BE2C (cell line): ENCODE measurements at regions not wholly inside any gene's neighbourhood (a gene's known extent, or its start where the extent isn't known, plus 50 kb on each side); places are given as distances from the start of the nearest gene placed in this dataset.

Experiments used
- DNase-seq: peaks from one replicate; pipeline ENCODE4 v3.0.0-alpha.2; 2020
- H3K27me3 ChIP-seq: fragments of 250-450 bp; sonication (Bioruptor Pico); 2 replicates; pipeline ENCODE4 v1.5.1; 2020; ENCODE audit warnings: mild to moderate bottlenecking
- H3K36me3 ChIP-seq: fragments of 250-450 bp; sonication (Bioruptor Pico); 2 replicates; pipeline ENCODE4 v1.5.1; 2020; ENCODE audit warnings: mild to moderate bottlenecking
- H3K4me1 ChIP-seq: fragments of 250-450 bp; sonication (Bioruptor Pico); 2 replicates; pipeline ENCODE4 v1.5.1; 2020
- H3K4me3 ChIP-seq: 2 replicates; pipeline ENCODE4 v1.5.1; 2011; ENCODE audit warnings: low read depth, low read length
- H3K9me3 ChIP-seq: fragments of 250-450 bp; sonication (Bioruptor Pico); 2 replicates; pipeline ENCODE4 v1.5.1; 2020
- TF ChIP-seq, protein P1 (sequence below): IDR thresholded peaks from 2 replicates; pipeline ENCODE4 v1.5.1; 2012; ENCODE audit warnings: mild to moderate bottlenecking, low read depth, low read length

DNA sequence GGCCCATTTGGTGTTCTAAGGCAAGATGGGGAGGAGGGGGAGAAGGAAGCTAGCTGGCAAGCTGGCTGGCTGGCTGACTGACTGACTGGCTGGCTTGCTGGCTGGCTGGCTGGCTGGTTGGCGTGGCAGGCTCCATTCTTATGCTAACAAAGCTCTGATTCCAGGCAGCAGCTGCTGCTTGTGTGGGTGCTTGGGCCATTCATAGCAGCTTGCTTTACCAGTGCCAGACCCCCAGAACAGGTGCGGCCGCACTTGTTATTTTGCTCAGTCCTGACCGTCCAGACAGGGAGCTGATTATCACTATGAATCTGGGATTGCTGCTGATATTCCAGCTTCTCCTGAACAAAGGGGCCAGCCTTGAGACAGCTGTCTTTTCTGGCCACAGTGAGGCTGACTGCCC, 131.2 kb upstream of the PAK3 start:
- H3K4me3 ChIP-seq, result no peak overlapping the region
- TF ChIP-seq, protein P1, sequence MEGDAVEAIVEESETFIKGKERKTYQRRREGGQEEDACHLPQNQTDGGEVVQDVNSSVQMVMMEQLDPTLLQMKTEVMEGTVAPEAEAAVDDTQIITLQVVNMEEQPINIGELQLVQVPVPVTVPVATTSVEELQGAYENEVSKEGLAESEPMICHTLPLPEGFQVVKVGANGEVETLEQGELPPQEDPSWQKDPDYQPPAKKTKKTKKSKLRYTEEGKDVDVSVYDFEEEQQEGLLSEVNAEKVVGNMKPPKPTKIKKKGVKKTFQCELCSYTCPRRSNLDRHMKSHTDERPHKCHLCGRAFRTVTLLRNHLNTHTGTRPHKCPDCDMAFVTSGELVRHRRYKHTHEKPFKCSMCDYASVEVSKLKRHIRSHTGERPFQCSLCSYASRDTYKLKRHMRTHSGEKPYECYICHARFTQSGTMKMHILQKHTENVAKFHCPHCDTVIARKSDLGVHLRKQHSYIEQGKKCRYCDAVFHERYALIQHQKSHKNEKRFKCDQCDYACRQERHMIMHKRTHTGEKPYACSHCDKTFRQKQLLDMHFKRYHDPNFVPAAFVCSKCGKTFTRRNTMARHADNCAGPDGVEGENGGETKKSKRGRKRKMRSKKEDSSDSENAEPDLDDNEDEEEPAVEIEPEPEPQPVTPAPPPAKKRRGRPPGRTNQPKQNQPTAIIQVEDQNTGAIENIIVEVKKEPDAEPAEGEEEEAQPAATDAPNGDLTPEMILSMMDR, result no peak
- H3K9me3 ChIP-seq, result no peaks in the 10 kb centered on the region
- no peak for DNase-seq
- H3K36me3 ChIP-seq, result no peaks in the 10 kb centered on the region
- no peaks in the 10 kb centered on the region for H3K27me3 ChIP-seq
- no peaks in the 10 kb centered on the region for H3K4me1 ChIP-seq

DNA sequence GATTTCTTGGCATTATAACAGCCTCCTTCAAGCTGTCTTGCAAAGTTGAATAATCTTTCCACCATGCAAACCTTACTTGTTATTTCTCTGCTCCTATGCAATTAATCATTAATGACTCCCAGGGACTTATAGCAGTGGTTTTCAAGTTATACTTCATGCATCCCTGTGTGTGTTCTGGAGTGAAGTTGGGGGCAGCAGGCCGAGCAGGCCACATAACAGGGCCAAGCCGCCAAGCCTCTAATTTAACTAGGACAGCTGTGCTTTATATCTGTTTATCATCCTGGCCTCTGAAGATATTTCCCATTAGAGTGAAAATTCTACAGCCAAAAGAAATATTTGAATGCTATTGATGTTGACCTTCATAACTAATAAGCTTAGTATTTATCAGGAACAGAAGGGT, 133.5 kb upstream of the PAK3 start:
- H3K4me1 ChIP-seq, result no peaks in the 10 kb centered on the region
- no peak overlapping the region for H3K4me3 ChIP-seq
- no peaks in the 10 kb centered on the region for H3K27me3 ChIP-seq
- no peak for DNase-seq
- TF ChIP-seq, protein P1, result no peak
- H3K36me3 ChIP-seq, result no peaks in the 10 kb centered on the region
- no peaks in the 10 kb centered on the region for H3K9me3 ChIP-seq

DNA sequence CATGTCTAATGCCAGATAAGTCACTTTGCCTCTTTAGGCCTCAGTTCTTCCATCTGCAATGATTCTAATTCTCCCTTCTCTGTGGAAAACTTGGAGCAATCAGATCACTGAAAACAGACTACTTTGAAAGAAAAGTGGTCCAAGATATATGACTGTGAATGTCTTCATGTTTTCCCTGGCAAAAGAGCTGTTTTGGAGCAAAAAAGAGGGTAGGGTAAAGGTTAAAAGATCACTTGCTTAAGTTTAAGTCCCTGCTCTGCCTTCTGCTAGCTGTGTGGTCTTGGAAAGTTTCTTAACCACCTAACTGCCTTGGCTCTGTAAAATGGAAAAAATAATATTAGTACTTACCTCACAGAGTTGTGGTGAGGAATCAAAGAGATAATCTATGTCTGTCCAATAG, 140.3 kb upstream of the PAK3 start:
- Histone ChIP-seq H3K27me3 (no peaks in the 10 kb centered on the region), H3K9me3 (no peaks in the 10 kb centered on the region), H3K4me3 (no peak overlapping the region), H3K36me3 (no peaks in the 10 kb centered on the region), H3K4me1 (no peaks in the 10 kb centered on the region)
- DNase-seq, result no peak
- TF ChIP-seq, protein P1, result no peak

DNA sequence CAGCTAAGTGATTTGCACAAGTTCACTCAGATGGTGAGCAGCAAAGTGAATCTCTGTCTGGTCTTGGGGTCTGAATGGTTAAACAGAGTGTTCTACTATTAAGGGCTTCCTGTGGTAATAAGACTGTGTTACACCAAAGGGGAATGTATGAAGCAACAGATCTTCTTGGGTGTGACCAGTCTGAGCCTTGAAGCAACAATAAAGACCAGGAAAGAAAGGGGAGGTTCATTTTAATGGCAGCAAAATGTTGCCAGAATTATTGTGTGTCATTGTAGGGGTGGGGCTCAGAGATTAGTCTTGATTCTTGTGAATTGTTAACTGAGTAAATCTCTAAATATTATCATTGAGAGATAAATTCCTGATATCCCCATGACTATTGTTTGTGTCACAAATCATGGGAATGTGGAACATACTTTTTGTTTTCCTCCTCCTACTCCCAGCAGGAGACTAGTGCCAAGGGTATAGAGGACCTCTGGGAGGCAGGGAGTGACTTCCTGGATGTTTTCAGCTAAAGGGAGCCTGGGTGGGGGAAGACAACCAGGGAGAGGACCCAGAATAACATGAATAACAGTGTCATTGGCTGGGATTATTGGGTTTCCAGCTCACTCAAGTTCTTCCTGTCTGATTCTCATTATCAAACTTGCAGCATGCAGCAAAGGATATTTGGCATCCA, 141.4 kb upstream of the PAK3 start:
- DNase-seq, result no peak
- Histone ChIP-seq H3K4me3 (no peak overlapping the region), H3K4me1 (no peaks in the 10 kb centered on the region), H3K27me3 (no peaks in the 10 kb centered on the region), H3K9me3 (no peaks in the 10 kb centered on the region), H3K36me3 (no peaks in the 10 kb centered on the region)
- TF ChIP-seq, protein P1, result no peak

DNA sequence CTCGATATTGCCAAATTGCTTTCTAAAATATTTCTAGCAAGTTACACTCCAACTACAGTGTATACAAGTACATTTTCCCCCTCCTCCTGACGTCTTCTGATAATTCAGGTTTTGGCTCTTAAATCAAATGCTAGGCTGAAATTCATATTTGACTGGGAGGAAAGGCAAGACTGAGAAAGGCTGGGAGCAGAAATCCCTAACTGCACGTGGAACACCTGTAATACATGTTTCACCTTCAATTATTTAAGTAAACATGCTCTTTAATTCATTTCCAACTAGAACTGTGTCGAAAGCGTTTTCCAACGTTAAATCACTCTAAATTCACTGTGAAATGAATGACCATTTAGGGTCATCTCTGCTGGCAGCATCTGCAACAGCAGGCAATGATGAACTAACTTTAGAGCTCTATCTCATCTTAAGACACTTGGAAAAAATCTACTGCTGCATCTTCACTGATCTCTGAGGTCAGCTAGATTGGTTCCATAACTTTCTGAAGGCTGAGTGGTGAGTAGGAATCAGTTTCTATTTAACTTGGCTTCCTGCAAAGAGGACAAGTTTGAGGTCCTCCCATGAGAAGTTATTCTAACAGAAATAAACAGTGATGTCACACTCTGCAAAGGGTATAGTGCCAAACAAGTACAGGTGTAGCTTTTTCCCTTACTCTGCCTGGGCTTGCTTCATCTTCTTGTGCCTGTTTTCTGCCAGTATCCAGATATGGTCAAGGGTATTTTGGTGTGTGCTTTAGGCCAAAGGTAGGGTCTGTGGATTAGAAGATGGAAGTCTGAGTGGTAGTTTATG, 144.3 kb upstream of the PAK3 start:
- H3K36me3 ChIP-seq, result no peaks in the 10 kb centered on the region
- H3K4me3 ChIP-seq, result no peak overlapping the region
- H3K4me1 ChIP-seq, result no peaks in the 10 kb centered on the region
- H3K9me3 ChIP-seq, result no peaks in the 10 kb centered on the region
- DNase-seq, result no peak
- H3K27me3 ChIP-seq, result no peaks in the 10 kb centered on the region
- TF ChIP-seq, protein P1, result no peak
